ENCODE measurements at regions not wholly inside any gene's neighbourhood (a gene's known extent, or its start where the extent isn't known, plus 50 kb on each side); places are given as distances from the start of the nearest gene placed in this dataset.
A peak's percentile ranks its signal among the peaks of the same experiment; 100 is the strongest.

DNA sequence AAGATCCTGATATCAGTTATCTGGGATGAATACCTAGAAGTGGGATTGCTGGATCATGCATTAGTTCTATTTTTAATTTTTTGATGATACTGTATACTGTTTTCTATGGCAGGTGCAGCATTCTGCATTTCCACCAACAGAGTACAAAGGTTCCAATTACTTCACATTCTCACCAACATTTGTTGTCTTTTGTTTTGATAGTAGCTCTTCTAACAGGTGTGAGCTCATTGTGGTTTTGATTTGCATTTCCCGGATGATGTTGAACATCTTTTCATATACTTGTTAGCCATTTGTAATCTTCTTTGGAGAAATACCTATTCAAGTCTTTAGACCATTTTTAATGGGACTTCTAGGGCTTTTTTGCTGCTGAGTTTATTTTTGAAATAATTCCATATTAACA lies 139.2 kb upstream of the AMOT start:
- H3K36me3 ChIP-seq: no peaks in the 10 kb centered on the region
- H3K27ac ChIP-seq: no peak overlapping the region
- peaks cover 0 to 4% of the 10 kb centered on the region in 2 donors for H3K27me3 ChIP-seq
- no peaks in the 10 kb centered on the region for H3K9me3 ChIP-seq
- DNase-seq (ENCODE audit: low spot score in 2 of 2): no peak
- WGBS, 2 donors: 92 to 100% methylated on average over 1 of the region's 1 CpG
- TF ChIP-seq POLR2A (IDR thresholded peaks at IDR 0.05): no peak
- TF ChIP-seq, protein P1, sequence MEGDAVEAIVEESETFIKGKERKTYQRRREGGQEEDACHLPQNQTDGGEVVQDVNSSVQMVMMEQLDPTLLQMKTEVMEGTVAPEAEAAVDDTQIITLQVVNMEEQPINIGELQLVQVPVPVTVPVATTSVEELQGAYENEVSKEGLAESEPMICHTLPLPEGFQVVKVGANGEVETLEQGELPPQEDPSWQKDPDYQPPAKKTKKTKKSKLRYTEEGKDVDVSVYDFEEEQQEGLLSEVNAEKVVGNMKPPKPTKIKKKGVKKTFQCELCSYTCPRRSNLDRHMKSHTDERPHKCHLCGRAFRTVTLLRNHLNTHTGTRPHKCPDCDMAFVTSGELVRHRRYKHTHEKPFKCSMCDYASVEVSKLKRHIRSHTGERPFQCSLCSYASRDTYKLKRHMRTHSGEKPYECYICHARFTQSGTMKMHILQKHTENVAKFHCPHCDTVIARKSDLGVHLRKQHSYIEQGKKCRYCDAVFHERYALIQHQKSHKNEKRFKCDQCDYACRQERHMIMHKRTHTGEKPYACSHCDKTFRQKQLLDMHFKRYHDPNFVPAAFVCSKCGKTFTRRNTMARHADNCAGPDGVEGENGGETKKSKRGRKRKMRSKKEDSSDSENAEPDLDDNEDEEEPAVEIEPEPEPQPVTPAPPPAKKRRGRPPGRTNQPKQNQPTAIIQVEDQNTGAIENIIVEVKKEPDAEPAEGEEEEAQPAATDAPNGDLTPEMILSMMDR (IDR thresholded peaks at IDR 0.05): no peak
- TF ChIP-seq EP300 (IDR thresholded peaks at IDR 0.05): no peak
- no peaks in the 10 kb centered on the region for H3K4me1 ChIP-seq
- no peak overlapping the region for H3K4me3 ChIP-seq

DNA sequence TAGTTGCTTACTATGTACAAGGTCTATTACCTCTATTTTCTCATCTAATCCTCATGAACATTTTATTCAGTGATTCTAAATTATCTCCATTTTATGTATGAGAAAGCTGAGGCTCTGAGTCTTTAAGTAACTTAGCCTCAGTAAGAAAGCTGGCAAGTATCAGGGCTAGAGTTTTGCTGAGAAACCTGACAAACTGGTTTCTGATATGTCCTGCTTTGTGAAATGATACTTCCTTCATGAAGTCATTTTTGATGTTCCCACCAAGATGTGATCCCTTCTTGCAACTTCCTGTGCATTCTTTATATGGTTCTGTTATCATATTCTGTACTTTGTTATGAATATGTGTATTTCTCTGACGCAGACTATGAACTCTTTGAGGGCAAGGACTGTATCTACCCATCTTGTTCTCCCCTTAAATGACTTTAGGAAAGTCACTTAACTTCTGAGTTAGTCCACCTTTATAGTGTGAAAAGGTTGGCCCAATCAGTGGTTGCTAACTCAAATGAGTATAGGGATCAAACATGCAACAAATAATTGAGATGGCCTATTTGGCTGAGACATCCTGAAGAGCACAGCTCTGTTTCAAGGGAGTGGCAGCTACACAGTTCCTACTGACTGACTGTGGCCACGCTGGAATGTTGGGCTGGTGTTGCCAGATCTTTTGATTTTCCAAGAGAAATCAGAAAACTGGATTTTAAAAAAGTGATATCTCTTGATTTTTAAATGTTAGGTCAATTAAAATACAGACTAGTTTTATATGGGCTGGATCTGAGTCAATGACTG lies 127.9 kb upstream of the AMOT start:
- no peak for DNase-seq (ENCODE audit: low spot score in 2 of 2)
- H3K27ac ChIP-seq: peak overlapping the region in 1 of 4 donors; percentile 20
- WGBS, 2 donors: 74 to 80% methylated on average over 2 of the region's 2 CpGs
- no peaks in the 10 kb centered on the region for H3K36me3 ChIP-seq
- TF ChIP-seq, protein P1 (IDR thresholded peaks at IDR 0.05): no peak
- TF ChIP-seq POLR2A (IDR thresholded peaks at IDR 0.05) (no peak), EP300 (IDR thresholded peaks at IDR 0.05) (no peak)
- H3K4me3 ChIP-seq: no peak overlapping the region
- peaks cover 0 to 18% of the 10 kb centered on the region in 2 donors for H3K27me3 ChIP-seq
- H3K4me1 ChIP-seq: no peaks in the 10 kb centered on the region
- no peaks in the 10 kb centered on the region for H3K9me3 ChIP-seq

DNA sequence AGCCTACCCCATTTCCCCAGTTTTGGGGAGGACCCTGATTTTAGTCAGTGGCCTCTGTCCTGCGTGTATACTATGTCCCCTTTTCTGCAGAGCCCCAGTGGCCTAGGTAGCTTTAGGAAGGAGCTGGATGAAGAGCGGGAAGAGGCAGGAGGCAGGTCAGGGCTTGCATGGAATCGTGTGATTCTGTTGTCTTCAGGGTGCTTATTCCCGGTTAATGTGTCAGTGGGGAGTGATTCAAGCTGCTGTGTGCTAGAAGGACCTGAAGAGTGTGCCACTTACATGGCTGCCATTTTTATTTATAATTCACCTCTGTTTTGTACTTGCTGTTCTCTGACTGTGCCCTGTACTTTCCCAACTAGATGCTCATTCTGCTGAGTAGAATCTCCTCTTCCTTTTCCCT lies 127.3 kb upstream of the AMOT start:
- Histone ChIP-seq H3K27ac (peak overlapping the region in 1 of 4 donors; percentile 20), H3K36me3 (no peaks in the 10 kb centered on the region), H3K27me3 (peaks cover 0 to 18% of the 10 kb centered on the region in 2 donors), H3K4me3 (no peak overlapping the region), H3K9me3 (no peaks in the 10 kb centered on the region), H3K4me1 (no peaks in the 10 kb centered on the region)
- no peak for DNase-seq (ENCODE audit: low spot score in 2 of 2)
- WGBS, 2 donors: 76 to 96% methylated on average over 4 of the region's 4 CpGs
- TF ChIP-seq EP300 (IDR thresholded peaks at IDR 0.05) (no peak), POLR2A (IDR thresholded peaks at IDR 0.05) (no peak)
- TF ChIP-seq, protein P1 (IDR thresholded peaks at IDR 0.05): no peak

- Histone ChIP-seq H3K27ac (peak overlapping the region in 1 of 4 donors; percentile 20), H3K9me3 (no peaks in the 10 kb centered on the region), H3K36me3 (no peaks in the 10 kb centered on the region), H3K27me3 (peaks cover 0 to 18% of the 10 kb centered on the region in 2 donors), H3K4me1 (no peaks in the 10 kb centered on the region), H3K4me3 (no peak overlapping the region)
- DNase-seq (ENCODE audit: low spot score in 2 of 2): no peak
- 67 to 77% methylated on average over 1 of the region's 1 CpG for WGBS, 2 donors
- TF ChIP-seq, protein P1 (IDR thresholded peaks at IDR 0.05): no peak
- TF ChIP-seq EP300 (IDR thresholded peaks at IDR 0.05): no peak
- TF ChIP-seq POLR2A (IDR thresholded peaks at IDR 0.05): no peak
Observed at GRCh38 chrX:112967341-112967740, 126.7 kb upstream of the AMOT start.

DNA sequence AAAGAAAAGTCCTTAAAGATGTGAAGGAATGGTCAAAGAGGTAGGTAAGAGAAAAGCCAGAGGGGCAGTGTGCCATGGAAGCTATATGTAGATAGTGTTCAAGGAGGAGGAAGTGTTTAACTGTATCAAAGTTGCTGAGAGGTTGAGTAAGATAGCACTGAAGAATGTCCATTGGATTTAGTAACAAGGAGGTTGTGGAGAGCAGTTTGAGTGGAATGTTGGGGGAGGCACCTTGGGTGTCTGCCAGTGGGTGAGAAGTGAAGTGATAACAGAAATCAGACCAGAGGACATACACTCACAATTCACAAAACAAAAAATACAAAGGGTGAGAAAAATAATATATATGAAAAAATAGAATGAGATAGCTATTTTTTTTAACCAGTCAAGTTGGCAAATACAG lies 121.3 kb upstream of the AMOT start:
- no peak for DNase-seq (ENCODE audit: low spot score in 2 of 2)
- Histone ChIP-seq H3K36me3 (no peaks in the 10 kb centered on the region), H3K4me3 (no peak overlapping the region), H3K4me1 (no peaks in the 10 kb centered on the region), H3K27me3 (peaks cover 0 to 8% of the 10 kb centered on the region in 2 donors), H3K27ac (no peak overlapping the region), H3K9me3 (no peaks in the 10 kb centered on the region)
- TF ChIP-seq POLR2A (IDR thresholded peaks at IDR 0.05) (no peak), EP300 (IDR thresholded peaks at IDR 0.05) (no peak)
- TF ChIP-seq, protein P1 (IDR thresholded peaks at IDR 0.05): no peak

All from tibial nerve (tissue), 4 donors.